Endothelial cell of umbilical vein (primary cell): ENCODE measurements at regions not wholly inside any gene's neighbourhood (a gene's known extent, or its start where the extent isn't known, plus 50 kb on each side); places are given as distances from the start of the nearest gene placed in this dataset.

Source experiments
- BruUV-seq: library from RNA; stranded (reverse); fragments of 400-500 nt; replicated peaks from 2 replicates; lab custom pipeline; 2021; lab: Mats Ljungman, UMichigan
- CTCF ChIA-PET: fragments of 300-600, 350-600 bp; sonication (Branson Sonifier 250); formaldehyde crosslinking; loops from one replicate; lab custom pipeline; 2021; ENCODE audit warnings: antibody characterized with exemption, inconsistent platforms; lab: Charles Lee
- POLR2A ChIA-PET: fragments of 300-600, 350-600 bp; sonication (Branson Sonifier 250); formaldehyde crosslinking; loops from one replicate; lab custom pipeline; 2021; ENCODE audit warnings: antibody characterized with exemption, inconsistent platforms; lab: Charles Lee
- DNase-seq: peaks from one replicate; pipeline ENCODE4 v3.0.0-alpha.2; 2011; ENCODE audit warnings: low read depth, low spot score
- FAIRE-seq: peaks from 2 replicates; lab custom pipeline; 2011; peaks lifted over from hg19 to GRCh38; lab: Jason Lieb, UNC
- H2AFZ ChIP-seq: 2 replicates; pipeline ENCODE4 v1.6.0; 2012; ENCODE audit warnings: low read depth, low read length, control low read depth, inconsistent platforms
- H3K27ac ChIP-seq: 2 replicates; pipeline ENCODE4 v1.5.1; 2011; ENCODE audit warnings: low read depth, mild to moderate bottlenecking, control low read depth, low read length, moderate library complexity; ENCODE audit not compliant: insufficient read depth
- H3K27me3 ChIP-seq, 2 experiments: 2 replicates each; pipeline versions ENCODE4 v1.6.0 to v1.6.1; 2011; ENCODE audit warnings: low read length in 2 of 2, mixed read lengths in 1 of 2; ENCODE audit not compliant: control insufficient read depth in 2 of 2, insufficient read depth in 2 of 2
- H3K36me3 ChIP-seq, 2 experiments: 2 replicates in 1 of 2; 3 replicates in 1 of 2; pipeline ENCODE4 v1.5.1; 2011; ENCODE audit warnings: low read length in 2 of 2, mild to moderate bottlenecking in 1 of 2, moderate library complexity in 1 of 2; ENCODE audit not compliant: control insufficient read depth in 2 of 2, insufficient read depth in 2 of 2; ENCODE audit errors: extremely low read depth in 1 of 2
- H3K4me1 ChIP-seq: 3 replicates; pipeline ENCODE4 v1.5.1; 2011; ENCODE audit warnings: mild to moderate bottlenecking, low read length; ENCODE audit not compliant: control insufficient read depth, insufficient read depth; ENCODE audit errors: extremely low read depth
- H3K4me2 ChIP-seq: 2 replicates; pipeline ENCODE4 v1.6.1; 2011; ENCODE audit warnings: low read length, control low read depth, mixed read lengths; ENCODE audit not compliant: insufficient read depth
- H3K4me3 ChIP-seq, 3 experiments: fragments of 200-600 bp in 1 of 3; sonication (generic), shearing (Covaris generic) in 1 of 3; replicated peaks in 1 of 3; 2 replicates each; pipeline ENCODE4 v1.5.1; 2011 to 2016; ENCODE audit warnings: control low read depth in 3 of 3, low read length in 3 of 3, mild to moderate bottlenecking in 2 of 3, inconsistent platforms in 1 of 3, low read depth in 1 of 3, moderate library complexity in 1 of 3; ENCODE audit not compliant: insufficient read depth in 1 of 3
- H3K79me2 ChIP-seq: 2 replicates; pipeline ENCODE4 v1.6.0; 2012; ENCODE audit warnings: low read length, inconsistent platforms; ENCODE audit not compliant: control insufficient read depth, insufficient read depth
- H3K9ac ChIP-seq: replicated peaks from 2 replicates; pipeline ENCODE3; 2011; ENCODE audit warnings: low read length, control low read depth; ENCODE audit not compliant: insufficient read depth; ENCODE audit errors: extremely low read depth
- H3K9me1 ChIP-seq: replicated peaks from 3 replicates; pipeline ENCODE4 v1.6.0; 2011; ENCODE audit warnings: mild to moderate bottlenecking, low read length; ENCODE audit not compliant: control insufficient read depth, insufficient read depth; ENCODE audit errors: extremely low read depth
- H3K9me3 ChIP-seq: replicated peaks from 2 replicates; pipeline ENCODE4 v1.5.1; 2012; ENCODE audit warnings: low read length, inconsistent platforms; ENCODE audit not compliant: control insufficient read depth, insufficient read depth
- H4K20me1 ChIP-seq: replicated peaks from 2 replicates; pipeline ENCODE3; 2011; ENCODE audit warnings: mild to moderate bottlenecking, low read length; ENCODE audit not compliant: control insufficient read depth, insufficient read depth; ENCODE audit errors: extremely low read depth
- CTCF ChIP-seq, 2 donors: IDR thresholded peaks; 1 replicate in 1 of 2; 2 replicates in 1 of 2; pipeline ENCODE4 v1.5.1; 2011; ENCODE audit warnings: low read length in 2 of 2, mild to moderate bottlenecking in 2 of 2, moderate library complexity in 2 of 2, control low read depth in 1 of 2, inconsistent platforms in 1 of 2, low read depth in 1 of 2; ENCODE audit not compliant: insufficient read depth in 1 of 2; ENCODE audit errors: extremely low read depth in 1 of 2
- EZH2 ChIP-seq: IDR thresholded peaks from 2 replicates; pipeline ENCODE4 v1.6.1; 2012; ENCODE audit warnings: borderline replicate concordance, low read depth, mild to moderate bottlenecking, moderate library complexity, low read length, inconsistent platforms; ENCODE audit not compliant: severe bottlenecking
- FOS ChIP-seq: IDR thresholded peaks from 2 replicates; pipeline ENCODE4 v1.6.1; 2011; ENCODE audit warnings: mild to moderate bottlenecking, low read length, moderate library complexity, borderline replicate concordance; ENCODE audit not compliant: insufficient read depth
- GATA2 ChIP-seq: IDR thresholded peaks from 2 replicates; pipeline ENCODE4 v1.7.0; 2011; ENCODE audit warnings: low read depth, mild to moderate bottlenecking, moderate library complexity, mixed read lengths, low read length; ENCODE audit not compliant: insufficient read length, insufficient read depth
- JUN ChIP-seq: IDR thresholded peaks from 2 replicates; pipeline ENCODE4 v1.6.1; 2011; ENCODE audit warnings: borderline replicate concordance, low read depth; ENCODE audit not compliant: insufficient read length, insufficient read depth
- MAX ChIP-seq: IDR thresholded peaks from 2 replicates; pipeline ENCODE4 v1.6.1; 2011; ENCODE audit not compliant: insufficient read depth, insufficient read length
- MYC ChIP-seq: IDR thresholded peaks from one replicate; pipeline ENCODE4 v1.6.1; 2011; ENCODE audit warnings: mild to moderate bottlenecking, low read depth, low read length
- POLR2A ChIP-seq: IDR thresholded peaks from 2 replicates; pipeline ENCODE4 v1.6.1; 2012; ENCODE audit warnings: low read depth, mild to moderate bottlenecking, control low read depth, low read length
- POLR2AphosphoS5 ChIP-seq: IDR thresholded peaks from 2 replicates; pipeline ENCODE4 v1.6.1; 2012; ENCODE audit warnings: low read depth, mild to moderate bottlenecking, control low read depth, low read length, moderate library complexity; ENCODE audit not compliant: insufficient read depth
- dilution Hi-C: fragments of 300-500 bp; cut with MboI; formaldehyde crosslinking; loops from one replicate; pipeline ENCODE4 v1.15.0; 2019; ENCODE audit warnings: low sequenced_read_pairs; ENCODE audit not compliant: extremely low pct_ligation_motif_present
- intact Hi-C: fragments of 100-400 bp; cut with micrococcal nuclease; formaldehyde crosslinking; loops from one replicate; pipeline ENCODE4 v1.10.0; 2022

- intact Hi-C loops = no loop called here
- H4K20me1 ChIP-seq = no peaks in the 10 kb centered on the region
- no peak overlapping the region for H3K27ac ChIP-seq
- no peaks in the 10 kb centered on the region for H3K9me1 ChIP-seq
- H3K9ac ChIP-seq = no peak overlapping the region
- dilution Hi-C loops = no loop called here
- H3K36me3 ChIP-seq = no peaks in the 10 kb centered on the region
- BruUV-seq = no TSS peak
- H3K79me2 ChIP-seq = no peaks in the 10 kb centered on the region
- no peak overlapping the region for H3K4me3 ChIP-seq
- POLR2A ChIA-PET = no interaction called here
- CTCF ChIA-PET = no interaction called here
- no peaks in the 10 kb centered on the region for H3K4me1 ChIP-seq
- H3K9me3 ChIP-seq = peaks cover 3% of the 10 kb centered on the region
- no peaks in the 10 kb centered on the region for H3K27me3 ChIP-seq
- H2AFZ ChIP-seq = no peak overlapping the region
- FAIRE-seq (no peak), DNase-seq (no peak)
- no peak overlapping the region for H3K4me2 ChIP-seq
- no peak for TF ChIP-seq FOS
- TF ChIP-seq EZH2 = no peak
- TF ChIP-seq CTCF (IDR thresholded peaks at IDR 0.05; ENCODE audit: extremely low read depth in 1 of 2, insufficient read depth in 1 of 2, low read depth in 1 of 2, low read length in 2 of 2) = no peak
- TF ChIP-seq MAX = no peak
- TF ChIP-seq GATA2 = no peak
- TF ChIP-seq POLR2AphosphoS5 = no peak
- TF ChIP-seq MYC = no peak
- no peak for TF ChIP-seq JUN
- no peak for TF ChIP-seq POLR2A
Observed at GRCh38 chr2:2896643-2897042, 481.0 kb downstream of the EIPR1 start.
